ENCODE measurements at regions not wholly inside any gene's neighbourhood (a gene's known extent, or its start where the extent isn't known, plus 50 kb on each side); places are given as distances from the start of the nearest gene placed in this dataset.

- DNase-seq (ENCODE audit: low read depth, low spot score) = no peak
- BruUV-seq (replicated peaks) = no TSS peak
- intact Hi-C loops (cut with micrococcal nuclease; ENCODE audit: unreplicated experiment) = no loop called here
- Histone ChIP-seq H3K27ac (ENCODE audit: low read length) (no peak overlapping the region), H3K9me3 (ENCODE audit: control insufficient read depth, insufficient read depth, low read depth, low read length) (no peaks in the 10 kb centered on the region), H3K36me3 (ENCODE audit: control insufficient read depth, insufficient read depth, low read length) (no peaks in the 10 kb centered on the region), H3K4me3 (ENCODE audit: low read depth in 2 of 2, low read length in 2 of 2) (no peak overlapping the region), H3K4me1 (ENCODE audit: control insufficient read depth, insufficient read depth, low read length) (no peaks in the 10 kb centered on the region), H3K27me3 (ENCODE audit: control insufficient read depth, insufficient read depth, low read length) (no peaks in the 10 kb centered on the region)
- CTCF ChIA-PET = no interaction called here
- in situ Hi-C loops (cut with HindIII; ENCODE audit: low pct_unique_long_range_greater_than_20kb, low sequenced_read_pairs) = no loop called here
- POLR2A ChIA-PET = no interaction called here
- no peak for TF ChIP-seq REST (IDR thresholded peaks at IDR 0.05; ENCODE audit: insufficient read depth in 1 of 2, low read depth in 2 of 2, low read length in 1 of 2)
- ATAC-seq = no peak
These were observed 199.4 kb downstream of the MAF start for GRCh38 chr16:79401157-79401556.

GRCh38 chr16:79400462-79401149 is 199.9 kb downstream of the MAF start:
- CTCF ChIA-PET = no interaction called here
- H3K36me3 ChIP-seq (ENCODE audit: control insufficient read depth, insufficient read depth, low read length) = no peaks in the 10 kb centered on the region
- POLR2A ChIA-PET = no interaction called here
- BruUV-seq (replicated peaks) = no TSS peak
- intact Hi-C loops (cut with micrococcal nuclease; ENCODE audit: unreplicated experiment) = no loop called here
- no peak for DNase-seq (ENCODE audit: low read depth, low spot score)
- in situ Hi-C loops (cut with HindIII; ENCODE audit: low pct_unique_long_range_greater_than_20kb, low sequenced_read_pairs) = no loop called here
- H3K4me1 ChIP-seq (ENCODE audit: control insufficient read depth, insufficient read depth, low read length) = no peaks in the 10 kb centered on the region
- H3K4me3 ChIP-seq (ENCODE audit: low read depth in 2 of 2, low read length in 2 of 2) = no peak overlapping the region
- no peak for ATAC-seq
- H3K9me3 ChIP-seq (ENCODE audit: control insufficient read depth, insufficient read depth, low read depth, low read length) = no peaks in the 10 kb centered on the region
- no peak for TF ChIP-seq SIN3A (IDR thresholded peaks at IDR 0.05; ENCODE audit: borderline replicate concordance, insufficient read depth, low read depth, low read length)
- no peak for TF ChIP-seq REST (IDR thresholded peaks at IDR 0.05; ENCODE audit: insufficient read depth in 1 of 2, low read depth in 2 of 2, low read length in 1 of 2)
- no peak for TF ChIP-seq CTCF (IDR thresholded peaks at IDR 0.05)
- no peak for TF ChIP-seq POLR2AphosphoS5 (IDR thresholded peaks at IDR 0.05; ENCODE audit: low read depth, low read length)
- no peak for TF ChIP-seq TCF7L2 (IDR thresholded peaks at IDR 0.05; ENCODE audit: low read depth, low read length)
- H3K27me3 ChIP-seq (ENCODE audit: control insufficient read depth, insufficient read depth, low read length) = no peaks in the 10 kb centered on the region
- no peak overlapping the region for H3K27ac ChIP-seq (ENCODE audit: low read length)
